GM12875 (cell line): ENCODE measurements at regions not wholly inside any gene's neighbourhood (a gene's known extent, or its start where the extent isn't known, plus 50 kb on each side); places are given as distances from the start of the nearest gene placed in this dataset.

Experiments used
- H3K4me3 ChIP-seq: one replicate; pipeline ENCODE4 v1.5.1; 2011; ENCODE audit warnings: low read depth, low read length, control low read depth
- CTCF ChIP-seq: IDR thresholded peaks from 2 replicates; pipeline ENCODE4 v1.5.1; 2011; ENCODE audit warnings: low read depth, mild to moderate bottlenecking, control low read depth, inconsistent platforms, low read length, moderate library complexity, borderline replicate concordance; ENCODE audit not compliant: insufficient read depth

- TF ChIP-seq CTCF, result no peak
Observed at GRCh38 chr5:104186100-104186499, 623.5 kb upstream of the NUDT12 start.

GRCh38 chr5:104184264-104184663 is 621.7 kb upstream of the NUDT12 start:
- no peak for TF ChIP-seq CTCF
- no peak overlapping the region for H3K4me3 ChIP-seq

More at GRCh38 chr5:104186100-104186499, 623.5 kb upstream of the NUDT12 start:
- no peak overlapping the region for H3K4me3 ChIP-seq

GRCh38 chr5:104178829-104179456 is 616.4 kb upstream of the NUDT12 start:
- no peak overlapping the region for H3K4me3 ChIP-seq
- TF ChIP-seq CTCF, result peak; percentile 36; the same call in 1 of the 2 replicates

GRCh38 chr5:104178066-104178465 is 615.5 kb upstream of the NUDT12 start:
- no peak overlapping the region for H3K4me3 ChIP-seq
- no peak for TF ChIP-seq CTCF

- no peak overlapping the region for H3K4me3 ChIP-seq
- TF ChIP-seq CTCF, result no peak
Observed at GRCh38 chr5:104177651-104178050, 615.1 kb upstream of the NUDT12 start.

- no peak overlapping the region for H3K4me3 ChIP-seq
- TF ChIP-seq CTCF, result no peak
Observed at GRCh38 chr5:104172976-104173375, 610.4 kb upstream of the NUDT12 start.

GRCh38 chr5:104171958-104172690 is 609.5 kb upstream of the NUDT12 start:
- no peak for TF ChIP-seq CTCF
- no peak overlapping the region for H3K4me3 ChIP-seq
